Neural progenitor cell (in vitro differentiated cells): ENCODE measurements at regions not wholly inside any gene's neighbourhood (a gene's known extent, or its start where the extent isn't known, plus 50 kb on each side); places are given as distances from the start of the nearest gene placed in this dataset.

Source experiments
- EZH2phosphoT487 ChIP-seq: fragments of 200-600 bp; sonication (generic); IDR thresholded peaks from 2 replicates; pipeline ENCODE4 v1.6.1; 2017; ENCODE audit warnings: antibody characterized with exemption
- TF ChIP-seq, protein P1 (sequence below): fragments of 200-600 bp; sonication (generic); IDR thresholded peaks from 2 replicates; pipeline ENCODE4 v1.5.1; 2017; ENCODE audit warnings: antibody characterized with exemption, mild to moderate bottlenecking

DNA sequence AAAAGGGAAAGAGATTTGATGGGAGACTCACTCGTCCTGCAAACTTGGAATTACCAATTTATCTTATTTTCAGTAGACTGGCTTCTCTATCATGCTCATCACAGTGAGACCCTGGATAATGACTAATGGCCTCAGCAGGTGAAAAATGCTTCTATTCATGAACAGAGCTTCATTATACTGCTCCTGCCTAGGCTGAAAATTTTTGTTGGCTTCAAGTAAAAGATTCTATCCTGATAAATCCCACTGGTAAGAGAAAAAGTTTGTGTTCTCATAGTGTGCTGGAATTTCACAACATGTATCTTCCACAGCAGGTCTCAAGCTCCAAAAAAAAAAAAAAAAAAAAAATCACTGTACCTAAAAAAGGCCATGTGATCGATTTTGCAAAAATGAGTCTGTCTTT is 329.3 kb upstream of the FZD8 start:
- no peak for TF ChIP-seq EZH2phosphoT487
- TF ChIP-seq, protein P1, sequence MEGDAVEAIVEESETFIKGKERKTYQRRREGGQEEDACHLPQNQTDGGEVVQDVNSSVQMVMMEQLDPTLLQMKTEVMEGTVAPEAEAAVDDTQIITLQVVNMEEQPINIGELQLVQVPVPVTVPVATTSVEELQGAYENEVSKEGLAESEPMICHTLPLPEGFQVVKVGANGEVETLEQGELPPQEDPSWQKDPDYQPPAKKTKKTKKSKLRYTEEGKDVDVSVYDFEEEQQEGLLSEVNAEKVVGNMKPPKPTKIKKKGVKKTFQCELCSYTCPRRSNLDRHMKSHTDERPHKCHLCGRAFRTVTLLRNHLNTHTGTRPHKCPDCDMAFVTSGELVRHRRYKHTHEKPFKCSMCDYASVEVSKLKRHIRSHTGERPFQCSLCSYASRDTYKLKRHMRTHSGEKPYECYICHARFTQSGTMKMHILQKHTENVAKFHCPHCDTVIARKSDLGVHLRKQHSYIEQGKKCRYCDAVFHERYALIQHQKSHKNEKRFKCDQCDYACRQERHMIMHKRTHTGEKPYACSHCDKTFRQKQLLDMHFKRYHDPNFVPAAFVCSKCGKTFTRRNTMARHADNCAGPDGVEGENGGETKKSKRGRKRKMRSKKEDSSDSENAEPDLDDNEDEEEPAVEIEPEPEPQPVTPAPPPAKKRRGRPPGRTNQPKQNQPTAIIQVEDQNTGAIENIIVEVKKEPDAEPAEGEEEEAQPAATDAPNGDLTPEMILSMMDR: no peak
